ENCODE measurements at regions not wholly inside any gene's neighbourhood (a gene's known extent, or its start where the extent isn't known, plus 50 kb on each side); places are given as distances from the start of the nearest gene placed in this dataset.

DNA sequence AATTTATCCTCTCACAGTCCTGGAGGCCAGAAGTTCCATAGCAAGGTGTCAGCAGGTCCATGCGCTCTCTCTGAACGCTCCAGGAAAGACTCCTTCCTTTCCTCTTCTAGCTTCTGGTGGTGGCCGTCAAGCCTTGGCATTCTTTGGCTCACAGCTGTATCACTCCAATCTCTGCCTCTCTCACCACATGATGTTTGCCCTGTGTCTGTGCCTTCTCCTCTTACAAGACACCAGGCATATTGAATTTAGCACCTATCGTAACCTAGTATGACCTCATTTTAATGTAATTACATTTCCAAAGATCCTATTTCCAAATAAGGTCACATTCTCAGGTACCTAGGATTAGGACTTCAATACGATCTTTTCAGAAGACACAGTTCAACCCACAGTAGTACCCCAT, 428.5 kb downstream of the CD83 start:
- TF ChIP-seq, protein P1, sequence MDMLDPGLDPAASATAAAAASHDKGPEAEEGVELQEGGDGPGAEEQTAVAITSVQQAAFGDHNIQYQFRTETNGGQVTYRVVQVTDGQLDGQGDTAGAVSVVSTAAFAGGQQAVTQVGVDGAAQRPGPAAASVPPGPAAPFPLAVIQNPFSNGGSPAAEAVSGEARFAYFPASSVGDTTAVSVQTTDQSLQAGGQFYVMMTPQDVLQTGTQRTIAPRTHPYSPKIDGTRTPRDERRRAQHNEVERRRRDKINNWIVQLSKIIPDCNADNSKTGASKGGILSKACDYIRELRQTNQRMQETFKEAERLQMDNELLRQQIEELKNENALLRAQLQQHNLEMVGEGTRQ (IDR thresholded peaks at IDR 0.05; ENCODE audit: borderline replicate concordance, low read depth, low read length), result no peak
- TF ChIP-seq, protein P2, sequence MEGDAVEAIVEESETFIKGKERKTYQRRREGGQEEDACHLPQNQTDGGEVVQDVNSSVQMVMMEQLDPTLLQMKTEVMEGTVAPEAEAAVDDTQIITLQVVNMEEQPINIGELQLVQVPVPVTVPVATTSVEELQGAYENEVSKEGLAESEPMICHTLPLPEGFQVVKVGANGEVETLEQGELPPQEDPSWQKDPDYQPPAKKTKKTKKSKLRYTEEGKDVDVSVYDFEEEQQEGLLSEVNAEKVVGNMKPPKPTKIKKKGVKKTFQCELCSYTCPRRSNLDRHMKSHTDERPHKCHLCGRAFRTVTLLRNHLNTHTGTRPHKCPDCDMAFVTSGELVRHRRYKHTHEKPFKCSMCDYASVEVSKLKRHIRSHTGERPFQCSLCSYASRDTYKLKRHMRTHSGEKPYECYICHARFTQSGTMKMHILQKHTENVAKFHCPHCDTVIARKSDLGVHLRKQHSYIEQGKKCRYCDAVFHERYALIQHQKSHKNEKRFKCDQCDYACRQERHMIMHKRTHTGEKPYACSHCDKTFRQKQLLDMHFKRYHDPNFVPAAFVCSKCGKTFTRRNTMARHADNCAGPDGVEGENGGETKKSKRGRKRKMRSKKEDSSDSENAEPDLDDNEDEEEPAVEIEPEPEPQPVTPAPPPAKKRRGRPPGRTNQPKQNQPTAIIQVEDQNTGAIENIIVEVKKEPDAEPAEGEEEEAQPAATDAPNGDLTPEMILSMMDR (IDR thresholded peaks at IDR 0.05), result no peak
- TF ChIP-seq POLR2AphosphoS5 (IDR thresholded peaks at IDR 0.05; ENCODE audit: low read depth, low read length), result no peak
- no peak for TF ChIP-seq MXI1 (IDR thresholded peaks at IDR 0.05; ENCODE audit: low read depth, low read length)
- TF ChIP-seq, protein P3, sequence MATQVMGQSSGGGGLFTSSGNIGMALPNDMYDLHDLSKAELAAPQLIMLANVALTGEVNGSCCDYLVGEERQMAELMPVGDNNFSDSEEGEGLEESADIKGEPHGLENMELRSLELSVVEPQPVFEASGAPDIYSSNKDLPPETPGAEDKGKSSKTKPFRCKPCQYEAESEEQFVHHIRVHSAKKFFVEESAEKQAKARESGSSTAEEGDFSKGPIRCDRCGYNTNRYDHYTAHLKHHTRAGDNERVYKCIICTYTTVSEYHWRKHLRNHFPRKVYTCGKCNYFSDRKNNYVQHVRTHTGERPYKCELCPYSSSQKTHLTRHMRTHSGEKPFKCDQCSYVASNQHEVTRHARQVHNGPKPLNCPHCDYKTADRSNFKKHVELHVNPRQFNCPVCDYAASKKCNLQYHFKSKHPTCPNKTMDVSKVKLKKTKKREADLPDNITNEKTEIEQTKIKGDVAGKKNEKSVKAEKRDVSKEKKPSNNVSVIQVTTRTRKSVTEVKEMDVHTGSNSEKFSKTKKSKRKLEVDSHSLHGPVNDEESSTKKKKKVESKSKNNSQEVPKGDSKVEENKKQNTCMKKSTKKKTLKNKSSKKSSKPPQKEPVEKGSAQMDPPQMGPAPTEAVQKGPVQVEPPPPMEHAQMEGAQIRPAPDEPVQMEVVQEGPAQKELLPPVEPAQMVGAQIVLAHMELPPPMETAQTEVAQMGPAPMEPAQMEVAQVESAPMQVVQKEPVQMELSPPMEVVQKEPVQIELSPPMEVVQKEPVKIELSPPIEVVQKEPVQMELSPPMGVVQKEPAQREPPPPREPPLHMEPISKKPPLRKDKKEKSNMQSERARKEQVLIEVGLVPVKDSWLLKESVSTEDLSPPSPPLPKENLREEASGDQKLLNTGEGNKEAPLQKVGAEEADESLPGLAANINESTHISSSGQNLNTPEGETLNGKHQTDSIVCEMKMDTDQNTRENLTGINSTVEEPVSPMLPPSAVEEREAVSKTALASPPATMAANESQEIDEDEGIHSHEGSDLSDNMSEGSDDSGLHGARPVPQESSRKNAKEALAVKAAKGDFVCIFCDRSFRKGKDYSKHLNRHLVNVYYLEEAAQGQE (IDR thresholded peaks at IDR 0.05; ENCODE audit: low read depth, low read length), result no peak
- TF ChIP-seq, protein P4, sequence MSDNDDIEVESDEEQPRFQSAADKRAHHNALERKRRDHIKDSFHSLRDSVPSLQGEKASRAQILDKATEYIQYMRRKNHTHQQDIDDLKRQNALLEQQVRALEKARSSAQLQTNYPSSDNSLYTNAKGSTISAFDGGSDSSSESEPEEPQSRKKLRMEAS (IDR thresholded peaks at IDR 0.05; ENCODE audit: low read depth), result no peak
- TF ChIP-seq, protein P5, sequence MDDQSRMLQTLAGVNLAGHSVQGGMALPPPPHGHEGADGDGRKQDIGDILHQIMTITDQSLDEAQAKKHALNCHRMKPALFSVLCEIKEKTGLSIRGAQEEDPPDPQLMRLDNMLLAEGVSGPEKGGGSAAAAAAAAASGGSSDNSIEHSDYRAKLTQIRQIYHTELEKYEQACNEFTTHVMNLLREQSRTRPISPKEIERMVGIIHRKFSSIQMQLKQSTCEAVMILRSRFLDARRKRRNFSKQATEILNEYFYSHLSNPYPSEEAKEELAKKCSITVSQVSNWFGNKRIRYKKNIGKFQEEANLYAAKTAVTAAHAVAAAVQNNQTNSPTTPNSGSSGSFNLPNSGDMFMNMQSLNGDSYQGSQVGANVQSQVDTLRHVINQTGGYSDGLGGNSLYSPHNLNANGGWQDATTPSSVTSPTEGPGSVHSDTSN (IDR thresholded peaks at IDR 0.05), result no peak

Measured in SK-N-SH (cell line).